ENCODE measurements at regions not wholly inside any gene's neighbourhood (a gene's known extent, or its start where the extent isn't known, plus 50 kb on each side); places are given as distances from the start of the nearest gene placed in this dataset.

GRCh38 chr15:85847031-85847430, 52.3 kb upstream of the KLHL25 start:
- no peak for DNase-seq

- DNase-seq, result no peak
These were observed 55.2 kb upstream of the KLHL25 start for GRCh38 chr15:85849946-85850345.

GRCh38 chr15:85852969-85853368, 58.2 kb upstream of the KLHL25 start:
- DNase-seq, result no peak

GRCh38 chr15:85854345-85855097, 59.8 kb upstream of the KLHL25 start:
- peak; percentile 47 for DNase-seq

GRCh38 chr15:85858586-85859375, 64.1 kb upstream of the KLHL25 start:
- DNase-seq, result peak; percentile 52

GRCh38 chr15:85859671-85860070, 64.9 kb upstream of the KLHL25 start:
- no peak for DNase-seq

- DNase-seq, result no peak
These were observed 65.9 kb upstream of the KLHL25 start for GRCh38 chr15:85860394-85861161.

- DNase-seq, result peak; percentile 44
These were observed 70.5 kb upstream of the KLHL25 start for GRCh38 chr15:85865070-85865684.

- DNase-seq, result no peak
These were observed 72.5 kb upstream of the KLHL25 start for GRCh38 chr15:85867250-85867649.

GRCh38 chr15:85869124-85869523, 74.4 kb upstream of the KLHL25 start:
- DNase-seq, result no peak

- no peak for DNase-seq
These were observed 75.7 kb upstream of the KLHL25 start for GRCh38 chr15:85870216-85871014.

- DNase-seq, result no peak
These were observed 76.8 kb upstream of the KLHL25 start for GRCh38 chr15:85871545-85871944.

GRCh38 chr15:85872125-85872524, 77.4 kb upstream of the KLHL25 start:
- DNase-seq, result peak; percentile 14

- no peak for DNase-seq
These were observed 79.5 kb upstream of the KLHL25 start for GRCh38 chr15:85874236-85874635.

GRCh38 chr15:85875756-85876155, 81.0 kb upstream of the KLHL25 start:
- no peak for DNase-seq

- DNase-seq, result peak; percentile 11
These were observed 84.1 kb upstream of the KLHL25 start for GRCh38 chr15:85878828-85879225.

- DNase-seq, result peak; percentile 62
These were observed 84.8 kb upstream of the KLHL25 start for GRCh38 chr15:85879334-85880163.

GRCh38 chr15:85880501-85881190, 85.9 kb upstream of the KLHL25 start:
- no peak for DNase-seq

- DNase-seq, result no peak
These were observed 91.6 kb upstream of the KLHL25 start for GRCh38 chr15:85886309-85886811.
